AG04450 (cell line): ENCODE measurements at regions not wholly inside any gene's neighbourhood (a gene's known extent, or its start where the extent isn't known, plus 50 kb on each side); places are given as distances from the start of the nearest gene placed in this dataset.

Experiments
- CTCF ChIA-PET: fragments of 300-600, 350-600 bp; formaldehyde crosslinking; extraction: SDS; loops from one replicate; lab custom pipeline; 2022; ENCODE audit warnings: antibody characterized with exemption, inconsistent platforms; lab: Charles Lee
- POLR2A ChIA-PET: fragments of 350-600 bp; formaldehyde crosslinking; extraction: SDS; loops from one replicate; lab custom pipeline; 2021; ENCODE audit warnings: antibody characterized with exemption, inconsistent platforms; lab: Yijun Ruan, JAX
- DNase-seq: peaks from one replicate; pipeline ENCODE4 v3.0.0-alpha.2; 2011; ENCODE audit warnings: low read depth, low spot score
- H3K27ac ChIP-seq: one replicate; pipeline ENCODE4 v1.5.1; 2012; ENCODE audit warnings: low read depth, low read length, control low read depth
- H3K27me3 ChIP-seq: one replicate; pipeline ENCODE4 v1.6.0; 2012; ENCODE audit warnings: low read length; ENCODE audit not compliant: control insufficient read depth, insufficient read depth
- H3K4me3 ChIP-seq: 2 replicates; pipeline ENCODE4 v1.5.1; 2011; ENCODE audit warnings: mild to moderate bottlenecking, low read depth, low read length, control low read depth
- H3K9me3 ChIP-seq: 2 replicates; pipeline ENCODE4 v1.5.1; 2012; ENCODE audit warnings: low read length; ENCODE audit not compliant: control insufficient read depth, insufficient read depth
- TF ChIP-seq, protein P1 (sequence below): IDR thresholded peaks from 2 replicates; pipeline ENCODE4 v1.5.1; 2011; ENCODE audit warnings: low read depth, low read length, control low read depth, inconsistent platforms

DNA sequence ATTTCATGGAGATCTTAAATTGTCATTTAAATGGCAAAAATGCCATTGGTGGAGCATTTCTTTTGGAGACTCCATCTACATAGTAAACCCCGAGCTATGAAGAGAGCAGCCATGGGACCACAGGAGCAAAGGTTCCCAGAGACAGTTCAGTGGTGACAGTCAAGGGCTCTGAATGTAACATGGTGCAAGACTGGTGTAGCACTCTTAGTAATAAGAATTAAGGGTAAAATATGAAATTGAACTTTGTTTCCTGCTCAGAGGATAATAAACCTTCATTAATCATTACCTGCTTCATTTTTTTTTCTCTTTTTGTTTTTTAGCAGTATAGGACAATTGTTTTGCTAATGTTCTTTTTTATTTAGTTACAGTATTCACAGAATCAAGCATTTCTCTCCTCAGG is 717.5 kb upstream of the POM121L12 start:
- TF ChIP-seq, protein P1, sequence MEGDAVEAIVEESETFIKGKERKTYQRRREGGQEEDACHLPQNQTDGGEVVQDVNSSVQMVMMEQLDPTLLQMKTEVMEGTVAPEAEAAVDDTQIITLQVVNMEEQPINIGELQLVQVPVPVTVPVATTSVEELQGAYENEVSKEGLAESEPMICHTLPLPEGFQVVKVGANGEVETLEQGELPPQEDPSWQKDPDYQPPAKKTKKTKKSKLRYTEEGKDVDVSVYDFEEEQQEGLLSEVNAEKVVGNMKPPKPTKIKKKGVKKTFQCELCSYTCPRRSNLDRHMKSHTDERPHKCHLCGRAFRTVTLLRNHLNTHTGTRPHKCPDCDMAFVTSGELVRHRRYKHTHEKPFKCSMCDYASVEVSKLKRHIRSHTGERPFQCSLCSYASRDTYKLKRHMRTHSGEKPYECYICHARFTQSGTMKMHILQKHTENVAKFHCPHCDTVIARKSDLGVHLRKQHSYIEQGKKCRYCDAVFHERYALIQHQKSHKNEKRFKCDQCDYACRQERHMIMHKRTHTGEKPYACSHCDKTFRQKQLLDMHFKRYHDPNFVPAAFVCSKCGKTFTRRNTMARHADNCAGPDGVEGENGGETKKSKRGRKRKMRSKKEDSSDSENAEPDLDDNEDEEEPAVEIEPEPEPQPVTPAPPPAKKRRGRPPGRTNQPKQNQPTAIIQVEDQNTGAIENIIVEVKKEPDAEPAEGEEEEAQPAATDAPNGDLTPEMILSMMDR = no peak
- H3K4me3 ChIP-seq = no peak overlapping the region
- H3K27me3 ChIP-seq = no peaks in the 10 kb centered on the region
- H3K9me3 ChIP-seq = peaks cover 3% of the 10 kb centered on the region; the same call in 1 of the 2 replicates
- no peak for DNase-seq
- no peak overlapping the region for H3K27ac ChIP-seq
- POLR2A ChIA-PET = no interaction called here
- CTCF ChIA-PET = no interaction called here

DNA sequence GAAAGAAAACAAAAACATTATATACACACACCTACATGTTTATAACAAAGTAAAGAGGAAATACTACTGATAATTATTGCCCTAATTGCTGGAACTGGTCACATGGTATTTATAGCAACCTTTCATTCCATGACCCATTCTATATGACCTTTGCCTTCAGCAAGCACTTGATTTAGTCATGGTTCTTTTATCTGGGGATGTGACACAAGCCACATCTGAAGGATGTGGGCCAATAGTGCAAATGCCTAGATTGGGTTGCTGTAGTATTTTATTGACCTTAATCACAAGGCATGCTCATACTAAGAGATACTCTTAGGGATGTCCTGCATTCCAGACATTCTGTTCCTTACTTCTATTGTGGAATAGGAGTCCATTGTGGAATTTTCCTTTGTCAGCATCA is 723.5 kb upstream of the POM121L12 start:
- TF ChIP-seq, protein P1 = no peak
- DNase-seq = no peak
- POLR2A ChIA-PET = no interaction called here
- Histone ChIP-seq H3K27me3 (no peaks in the 10 kb centered on the region), H3K4me3 (no peak overlapping the region), H3K9me3 (peaks cover 5% of the 10 kb centered on the region; the same call in 1 of the 2 replicates), H3K27ac (no peak overlapping the region)
- CTCF ChIA-PET = no interaction called here

DNA sequence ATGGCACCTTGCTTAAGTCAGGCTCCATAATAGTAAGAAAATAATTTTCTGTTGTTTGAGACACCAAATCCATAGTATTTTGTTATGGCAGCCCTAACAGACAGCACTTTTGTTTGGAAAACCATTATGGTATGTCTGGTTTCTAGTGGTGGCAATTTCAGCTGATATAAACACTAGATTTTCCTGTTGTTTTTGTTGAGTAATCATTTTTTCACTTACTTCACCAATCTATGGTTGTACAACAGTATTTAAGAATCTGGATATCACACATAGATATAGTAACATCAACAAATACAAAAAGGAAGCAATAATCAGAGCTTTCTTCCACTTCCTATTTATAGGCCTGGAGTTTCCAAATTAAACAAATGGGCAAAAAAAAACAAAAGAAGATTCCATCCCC is 725.8 kb upstream of the POM121L12 start:
- no peak for DNase-seq
- Histone ChIP-seq H3K27ac (no peak overlapping the region), H3K4me3 (no peak overlapping the region), H3K9me3 (peaks cover 5% of the 10 kb centered on the region), H3K27me3 (no peaks in the 10 kb centered on the region)
- POLR2A ChIA-PET = no interaction called here
- CTCF ChIA-PET = no interaction called here
- TF ChIP-seq, protein P1 = no peak

DNA sequence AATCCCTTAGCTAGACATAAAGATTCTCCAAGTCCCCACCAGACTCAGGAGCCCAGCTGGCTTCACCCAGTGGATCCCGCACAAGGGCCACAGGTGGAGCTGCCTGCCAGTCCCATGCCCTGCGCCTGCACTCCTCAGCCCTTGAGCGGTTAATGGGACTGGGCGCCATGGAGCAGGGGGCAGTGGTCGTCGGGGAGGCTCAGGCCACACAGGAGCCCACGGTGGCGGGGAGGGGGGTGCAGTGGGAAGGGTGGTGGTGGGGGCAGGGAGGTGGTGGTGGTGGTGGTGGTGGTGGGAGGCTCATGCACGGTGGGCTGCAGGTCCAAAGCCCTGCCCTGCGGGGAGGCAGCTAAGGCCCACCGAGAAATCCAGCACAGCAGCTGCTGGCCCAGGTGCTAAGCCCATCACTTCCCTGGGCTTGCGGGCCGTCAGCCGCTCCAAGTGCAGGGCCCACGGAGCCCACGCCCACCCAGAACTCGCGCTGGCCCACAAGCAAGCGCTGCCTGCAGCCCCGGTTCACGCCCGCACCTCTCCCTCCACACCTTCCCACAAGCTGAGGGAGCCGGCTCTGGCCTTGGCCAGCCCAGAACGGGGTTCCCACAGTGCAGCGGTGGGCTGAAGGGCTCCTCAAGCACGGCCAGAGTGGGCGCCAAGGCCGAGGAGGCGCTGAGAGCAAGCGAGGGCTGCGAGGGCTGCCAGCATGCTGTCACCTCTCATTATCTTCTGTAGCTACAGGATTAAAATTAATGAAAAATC is 732.5 kb upstream of the POM121L12 start:
- CTCF ChIA-PET = no interaction called here
- TF ChIP-seq, protein P1 = no peak

DNA sequence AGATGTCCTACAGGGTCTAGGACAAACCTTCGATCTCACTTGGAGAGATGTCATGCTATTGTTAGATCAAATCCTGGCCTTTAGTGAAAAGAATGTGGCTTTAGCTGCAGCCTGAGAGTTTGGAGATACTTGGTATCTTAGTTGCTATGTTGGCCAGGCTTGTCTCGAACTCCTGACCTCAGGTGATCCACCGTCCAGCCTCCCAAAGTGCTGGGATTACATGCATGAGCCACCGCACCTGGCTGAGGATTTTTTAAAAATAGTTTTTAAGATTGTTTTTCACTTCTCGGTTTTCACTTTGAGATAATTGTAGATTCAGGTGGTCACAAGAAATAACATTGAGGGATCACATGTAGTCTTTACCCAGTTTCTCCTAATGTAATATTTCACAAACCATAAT is 738.3 kb upstream of the POM121L12 start:
- POLR2A ChIA-PET = no interaction called here
- Histone ChIP-seq H3K9me3 (peaks cover 13% of the 10 kb centered on the region), H3K4me3 (no peak overlapping the region), H3K27ac (no peak overlapping the region), H3K27me3 (no peaks in the 10 kb centered on the region)
- CTCF ChIA-PET = no interaction called here
- no peak for DNase-seq
- TF ChIP-seq, protein P1 = no peak

More for the DNA sequence above, 732.5 kb upstream of the POM121L12 start:
- Histone ChIP-seq H3K27ac (no peak overlapping the region), H3K4me3 (no peak overlapping the region), H3K27me3 (no peaks in the 10 kb centered on the region), H3K9me3 (peaks cover 14% of the 10 kb centered on the region)
- POLR2A ChIA-PET = no interaction called here
- no peak for DNase-seq
